Central memory CD8-positive, alpha-beta T cell (primary cell): ENCODE measurements at regions not wholly inside any gene's neighbourhood (a gene's known extent, or its start where the extent isn't known, plus 50 kb on each side); places are given as distances from the start of the nearest gene placed in this dataset.

Experiments
- ATAC-seq: fragments of 150-1000 bp; cut with Tn5 transposase; replicated peaks from 2 replicates; pipeline ENCODE4 v1.10.0; 2022; ENCODE audit warnings: mild to moderate bottlenecking, moderate FRiP score, moderate number of reproducible peaks; ENCODE audit not compliant: poor library complexity, severe bottlenecking; ENCODE audit errors: extremely low read depth
- DNase-seq, 2 donors: peaks; one replicate each; pipeline ENCODE4 v3.0.0; 2021; ENCODE audit warnings: low spot score in 2 of 2
- H3K27ac Mint-ChIP-seq: one replicate; pipeline ENCODE4 v1.8.0; 2022; ENCODE audit warnings: low read depth, mild to moderate bottlenecking, moderate library complexity, mixed read lengths
- H3K27me3 Mint-ChIP-seq: one replicate; pipeline ENCODE4 v1.8.0; 2022; ENCODE audit warnings: mixed read lengths
- H3K36me3 Mint-ChIP-seq: one replicate; pipeline ENCODE4 v1.8.0; 2022; ENCODE audit warnings: mild to moderate bottlenecking, moderate library complexity, mixed read lengths; ENCODE audit not compliant: insufficient read depth
- H3K4me1 Mint-ChIP-seq: one replicate; pipeline ENCODE4 v1.8.0; 2022; ENCODE audit warnings: mixed read lengths
- H3K4me3 Mint-ChIP-seq: one replicate; pipeline ENCODE4 v1.8.0; 2022; ENCODE audit warnings: mild to moderate bottlenecking, moderate library complexity, mixed read lengths
- H3K9me3 Mint-ChIP-seq: one replicate; pipeline ENCODE4 v1.8.0; 2022; ENCODE audit warnings: mixed read lengths

DNA sequence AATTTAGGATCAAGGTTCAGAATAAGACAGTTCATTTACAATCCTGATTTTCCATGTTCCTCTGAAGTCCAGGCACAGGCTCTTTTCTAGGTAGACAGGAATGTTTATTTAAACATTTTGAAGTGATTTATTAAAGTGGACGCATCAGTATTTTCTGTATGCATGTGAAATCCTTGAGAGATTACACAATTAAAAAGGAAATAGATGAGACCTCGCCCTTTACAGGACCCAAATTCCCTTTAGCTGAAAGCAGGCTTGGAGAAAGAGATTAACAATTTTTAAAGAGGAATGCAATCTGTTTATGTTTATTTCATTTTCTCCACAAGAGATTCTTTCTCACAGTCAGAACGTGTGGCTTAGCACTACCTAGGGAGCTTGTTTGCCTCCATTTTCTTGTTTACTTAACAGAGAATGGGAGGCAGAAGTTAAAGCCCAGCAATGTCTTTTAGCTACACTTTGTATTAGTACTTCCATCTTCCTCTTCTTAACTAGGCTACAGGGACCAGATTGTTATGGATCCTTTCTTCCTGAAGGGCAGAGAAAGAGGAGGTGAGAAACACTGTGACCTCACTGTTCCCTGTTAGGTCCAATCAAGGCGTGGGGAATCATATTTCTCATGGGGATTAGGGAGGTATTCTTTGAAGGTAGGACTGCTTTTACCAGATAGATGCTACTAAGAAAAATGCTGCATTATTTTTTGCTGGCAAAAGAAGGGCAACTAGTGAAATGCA lies 416.0 kb downstream of the SH3GL2 start:
- H3K27ac Mint-ChIP-seq: no peak overlapping the region
- no peak overlapping the region for H3K4me3 Mint-ChIP-seq
- ATAC-seq: no peak
- DNase-seq: no peak
- H3K4me1 Mint-ChIP-seq: no peaks in the 10 kb centered on the region
- no peaks in the 10 kb centered on the region for H3K36me3 Mint-ChIP-seq
- H3K9me3 Mint-ChIP-seq: peaks cover 8% of the 10 kb centered on the region
- no peaks in the 10 kb centered on the region for H3K27me3 Mint-ChIP-seq

- Mint-ChIP-seq H3K36me3 (no peaks in the 10 kb centered on the region), H3K4me1 (no peaks in the 10 kb centered on the region), H3K9me3 (peaks cover 8% of the 10 kb centered on the region), H3K27ac (no peak overlapping the region), H3K4me3 (no peak overlapping the region), H3K27me3 (no peaks in the 10 kb centered on the region)
- no peak for ATAC-seq
- DNase-seq: no peak
These were observed 417.9 kb downstream of the SH3GL2 start for GRCh38 chr9:17996728-17997127.

DNA sequence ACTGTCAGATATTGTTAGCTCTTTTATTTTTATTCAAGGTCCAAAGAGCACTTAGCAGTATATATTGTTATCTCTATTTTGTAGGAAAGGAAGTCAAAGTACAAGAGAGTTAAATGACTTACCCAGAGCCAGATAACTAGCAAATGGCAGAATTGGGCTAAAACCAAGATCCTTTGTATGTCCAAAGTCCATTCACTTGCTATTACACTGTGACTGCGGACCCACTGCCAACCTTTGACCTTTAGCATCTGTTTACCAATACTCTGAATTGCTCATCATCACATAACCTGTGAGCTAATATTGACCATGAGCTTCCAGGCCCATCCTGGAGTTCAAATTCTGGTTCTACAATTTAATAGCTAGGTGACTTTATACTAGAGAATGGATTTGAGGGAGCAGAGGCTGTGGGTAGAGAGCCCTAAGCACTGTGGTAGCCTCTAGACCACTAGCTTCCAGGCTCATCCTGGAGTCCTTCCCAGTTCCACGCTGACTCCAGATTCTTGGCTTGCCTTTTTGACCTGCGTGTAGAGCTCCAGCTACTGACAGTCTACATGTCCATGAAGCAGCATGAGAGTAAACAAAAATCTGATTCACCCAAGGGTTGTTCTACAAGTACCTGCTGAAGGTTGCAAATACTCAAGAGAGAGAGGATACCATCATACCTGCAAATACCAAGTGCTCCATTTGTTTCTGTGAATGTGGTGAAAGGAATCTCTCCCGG lies 424.0 kb downstream of the SH3GL2 start:
- H3K9me3 Mint-ChIP-seq: peaks cover 5% of the 10 kb centered on the region
- H3K27ac Mint-ChIP-seq: no peak overlapping the region
- H3K4me1 Mint-ChIP-seq: no peaks in the 10 kb centered on the region
- H3K36me3 Mint-ChIP-seq: no peaks in the 10 kb centered on the region
- ATAC-seq (no peak), DNase-seq (no peak)
- no peaks in the 10 kb centered on the region for H3K27me3 Mint-ChIP-seq
- H3K4me3 Mint-ChIP-seq: no peak overlapping the region

DNA sequence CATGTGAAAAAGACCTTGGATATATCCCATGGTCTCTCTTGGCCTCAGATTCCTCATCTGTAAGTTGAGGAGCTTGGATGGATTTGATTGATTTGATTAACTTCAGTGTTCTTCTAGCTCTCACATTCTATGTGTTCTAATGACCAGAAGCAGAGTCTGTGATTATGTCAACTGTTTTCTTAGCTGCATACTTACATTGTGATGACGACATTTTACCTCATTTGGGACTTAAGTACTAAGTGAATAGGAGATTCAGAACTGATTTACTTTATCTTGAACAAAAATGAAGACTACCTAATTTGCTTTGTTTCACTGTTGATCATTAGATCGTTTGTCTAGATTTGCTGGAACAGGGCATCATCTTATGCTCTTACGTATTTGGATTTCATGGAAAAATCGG lies 427.7 kb downstream of the SH3GL2 start:
- Mint-ChIP-seq H3K27me3 (no peaks in the 10 kb centered on the region), H3K36me3 (no peaks in the 10 kb centered on the region), H3K4me1 (no peaks in the 10 kb centered on the region), H3K4me3 (no peak overlapping the region), H3K27ac (no peak overlapping the region), H3K9me3 (peaks cover 11% of the 10 kb centered on the region)
- ATAC-seq (no peak), DNase-seq (no peak)

DNA sequence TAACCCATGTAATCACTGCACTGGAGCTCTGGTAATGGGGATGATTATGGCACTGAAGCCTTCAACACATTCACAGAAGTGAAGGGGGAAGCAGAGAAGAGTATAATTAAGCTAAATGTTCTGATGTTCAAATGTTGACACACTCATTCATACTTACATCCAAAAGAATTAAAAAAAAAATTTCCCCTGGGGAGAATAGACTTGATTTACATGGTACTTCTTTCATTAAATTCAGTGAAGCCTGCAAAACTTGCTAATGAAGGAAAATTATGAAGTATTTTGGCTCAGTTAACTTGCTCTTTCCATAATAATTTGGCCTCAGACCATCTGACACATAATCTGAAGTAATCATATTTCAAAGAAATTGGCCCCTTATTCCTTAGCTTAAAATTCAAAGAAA lies 428.8 kb downstream of the SH3GL2 start:
- no peak for DNase-seq
- Mint-ChIP-seq H3K36me3 (no peaks in the 10 kb centered on the region), H3K27me3 (no peaks in the 10 kb centered on the region), H3K4me3 (no peak overlapping the region), H3K9me3 (peaks cover 11% of the 10 kb centered on the region), H3K27ac (no peak overlapping the region), H3K4me1 (no peaks in the 10 kb centered on the region)
- no peak for ATAC-seq

GRCh38 chr9:18009902-18010301 lies 431.0 kb downstream of the SH3GL2 start:
- Mint-ChIP-seq H3K27me3 (no peaks in the 10 kb centered on the region), H3K9me3 (peaks cover 9% of the 10 kb centered on the region), H3K4me3 (no peak overlapping the region), H3K4me1 (no peaks in the 10 kb centered on the region), H3K36me3 (no peaks in the 10 kb centered on the region), H3K27ac (no peak overlapping the region)
- DNase-seq (no peak), ATAC-seq (no peak)

DNA sequence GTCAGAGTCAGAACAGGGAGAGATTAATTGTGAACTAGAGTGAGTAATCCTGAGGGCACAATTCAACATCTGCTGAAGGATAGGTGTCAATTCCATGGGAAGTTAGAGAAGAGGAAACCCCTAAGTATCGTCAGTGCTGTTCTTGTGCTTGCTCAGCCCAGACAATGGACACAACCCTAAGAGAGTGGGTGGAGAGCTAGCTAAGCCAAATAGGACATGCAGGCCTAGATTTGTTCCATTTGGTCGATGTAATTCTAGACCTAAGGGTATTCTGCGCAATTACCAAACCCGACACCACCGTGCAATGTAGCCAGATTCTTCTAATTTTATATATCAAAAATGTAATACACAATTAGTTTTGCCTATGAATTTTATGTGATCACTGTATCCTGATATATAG lies 431.6 kb downstream of the SH3GL2 start:
- Mint-ChIP-seq H3K27ac (no peak overlapping the region), H3K4me1 (no peaks in the 10 kb centered on the region), H3K9me3 (peaks cover 6% of the 10 kb centered on the region), H3K36me3 (no peaks in the 10 kb centered on the region), H3K27me3 (no peaks in the 10 kb centered on the region), H3K4me3 (no peak overlapping the region)
- no peak for DNase-seq
- no peak for ATAC-seq

DNA sequence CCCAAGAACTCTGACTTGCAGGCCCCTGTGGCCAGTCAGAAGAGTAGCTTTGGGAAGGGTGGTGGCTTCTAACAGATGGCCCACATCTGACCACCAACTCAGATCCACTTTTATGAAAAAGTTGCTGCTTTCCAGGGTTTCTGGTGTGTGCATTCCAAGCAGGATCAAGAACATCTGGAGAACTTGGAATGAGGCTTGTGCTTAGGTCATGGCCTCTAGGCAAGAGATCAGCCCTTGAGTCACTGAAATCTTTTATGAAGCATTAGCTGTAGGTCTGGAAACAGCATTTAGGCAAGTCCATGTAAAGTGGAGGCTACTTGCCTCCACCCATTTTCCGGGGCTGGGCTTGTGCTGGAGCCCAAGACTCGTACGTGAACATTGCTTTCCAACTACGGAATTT lies 433.3 kb downstream of the SH3GL2 start:
- no peak overlapping the region for H3K4me3 Mint-ChIP-seq
- no peaks in the 10 kb centered on the region for H3K4me1 Mint-ChIP-seq
- no peak overlapping the region for H3K27ac Mint-ChIP-seq
- no peak for ATAC-seq
- DNase-seq: no peak
- H3K9me3 Mint-ChIP-seq: peaks cover 6% of the 10 kb centered on the region
- no peaks in the 10 kb centered on the region for H3K36me3 Mint-ChIP-seq
- no peaks in the 10 kb centered on the region for H3K27me3 Mint-ChIP-seq

DNA sequence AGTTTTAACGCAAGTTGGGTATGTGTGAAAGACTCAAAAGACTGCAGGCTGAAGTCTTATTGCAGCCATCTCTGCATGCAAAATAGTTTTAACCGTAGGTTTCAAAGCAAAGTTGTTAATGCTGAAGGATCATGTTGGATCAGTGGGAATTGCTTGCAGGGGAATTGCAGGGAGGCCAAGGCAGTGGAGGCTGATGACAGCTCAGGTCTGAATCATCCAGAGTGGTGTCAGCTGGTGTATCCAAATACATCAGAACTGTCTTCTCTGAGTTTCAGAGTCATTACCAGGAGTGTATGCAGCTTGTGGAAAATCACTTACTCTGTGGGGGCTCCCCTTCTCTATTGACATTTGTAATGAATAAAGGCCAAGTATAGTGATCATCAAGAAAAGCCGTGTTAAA lies 435.7 kb downstream of the SH3GL2 start:
- Mint-ChIP-seq H3K27me3 (no peaks in the 10 kb centered on the region), H3K9me3 (peaks cover 4% of the 10 kb centered on the region), H3K36me3 (no peaks in the 10 kb centered on the region), H3K27ac (no peak overlapping the region), H3K4me1 (no peaks in the 10 kb centered on the region), H3K4me3 (no peak overlapping the region)
- DNase-seq (no peak), ATAC-seq (no peak)

GRCh38 chr9:18015116-18015515 lies 436.2 kb downstream of the SH3GL2 start:
- Mint-ChIP-seq H3K27ac (no peak overlapping the region), H3K4me1 (no peaks in the 10 kb centered on the region), H3K27me3 (no peaks in the 10 kb centered on the region), H3K9me3 (peaks cover 4% of the 10 kb centered on the region), H3K36me3 (no peaks in the 10 kb centered on the region), H3K4me3 (no peak overlapping the region)
- no peak for ATAC-seq
- DNase-seq: no peak

GRCh38 chr9:18017136-18017535 lies 438.3 kb downstream of the SH3GL2 start:
- DNase-seq: no peak
- no peak for ATAC-seq
- H3K4me3 Mint-ChIP-seq: no peak overlapping the region
- H3K27me3 Mint-ChIP-seq: no peaks in the 10 kb centered on the region
- peaks cover 4% of the 10 kb centered on the region for H3K9me3 Mint-ChIP-seq
- no peaks in the 10 kb centered on the region for H3K4me1 Mint-ChIP-seq
- H3K36me3 Mint-ChIP-seq: no peaks in the 10 kb centered on the region
- no peak overlapping the region for H3K27ac Mint-ChIP-seq

- Mint-ChIP-seq H3K36me3 (no peaks in the 10 kb centered on the region), H3K4me3 (no peak overlapping the region), H3K4me1 (no peaks in the 10 kb centered on the region), H3K27ac (no peak overlapping the region), H3K27me3 (no peaks in the 10 kb centered on the region), H3K9me3 (peaks cover 4% of the 10 kb centered on the region)
- DNase-seq (no peak), ATAC-seq (no peak)
These were observed 439.4 kb downstream of the SH3GL2 start for GRCh38 chr9:18018221-18018620.

DNA sequence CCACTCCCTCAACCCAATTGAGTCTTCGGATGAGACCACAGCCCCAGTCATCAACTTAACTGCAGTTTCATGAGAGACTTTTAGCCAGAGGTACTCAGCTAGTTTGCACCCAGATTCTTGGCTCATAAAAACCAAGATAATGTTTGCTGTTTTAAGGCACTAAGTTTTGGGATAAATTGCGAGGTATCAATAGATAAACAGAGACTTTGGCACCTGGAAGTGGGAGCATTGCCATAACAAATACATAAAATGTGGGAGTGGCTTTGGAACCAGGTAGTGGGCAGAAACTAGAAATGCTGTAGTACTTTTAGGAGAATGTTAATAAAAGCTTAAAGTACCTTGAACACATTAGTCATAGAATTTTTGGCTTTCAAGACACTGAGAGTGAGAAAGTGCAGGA lies 439.8 kb downstream of the SH3GL2 start:
- no peak overlapping the region for H3K27ac Mint-ChIP-seq
- no peaks in the 10 kb centered on the region for H3K36me3 Mint-ChIP-seq
- no peaks in the 10 kb centered on the region for H3K4me1 Mint-ChIP-seq
- H3K27me3 Mint-ChIP-seq: no peaks in the 10 kb centered on the region
- no peak for DNase-seq
- no peak overlapping the region for H3K4me3 Mint-ChIP-seq
- no peak for ATAC-seq
- H3K9me3 Mint-ChIP-seq: peaks cover 4% of the 10 kb centered on the region
